ENCODE measurements at regions not wholly inside any gene's neighbourhood (a gene's known extent, or its start where the extent isn't known, plus 50 kb on each side); places are given as distances from the start of the nearest gene placed in this dataset.

GRCh38 chr6:81511423-81511822 lies 241.1 kb downstream of the TENT5A start:
- 0% methylated on average over 1 of the region's 1 CpG for WGBS
- no peaks in the 10 kb centered on the region for H3K27me3 ChIP-seq (ENCODE audit: control insufficient read depth in 4 of 4, insufficient read depth in 4 of 4, low read length in 3 of 4)
- H3K9me3 ChIP-seq (ENCODE audit: control insufficient read depth in 4 of 4, low read length in 3 of 4), result no peaks in the 10 kb centered on the region
- DNase-seq (ENCODE audit: low spot score), result no peak
- no peak overlapping the region for H3K27ac ChIP-seq (ENCODE audit: low read depth in 1 of 2, low read length in 2 of 2)
- no peaks in the 10 kb centered on the region for H3K36me3 ChIP-seq (ENCODE audit: control insufficient read depth in 4 of 4, insufficient read depth in 3 of 4, low read depth in 1 of 4, low read length in 3 of 4)
- peaks cover 0 to 2% (median 0%) of the 10 kb centered on the region in 4 donors for H3K4me1 ChIP-seq (ENCODE audit: control insufficient read depth in 4 of 4, insufficient read depth in 4 of 4, low read length in 3 of 4)
- TF ChIP-seq HNF4A (conservative IDR thresholded peaks at IDR 0.05) (peak; percentile 61 to 75), MAX (IDR thresholded peaks at IDR 0.05) (no peak), SP1 (IDR thresholded peaks at IDR 0.05) (peak; percentile 25), TAF1 (conservative IDR thresholded peaks at IDR 0.05) (no peak), ZBTB33 (IDR thresholded peaks at IDR 0.05) (no peak)
- H3K9ac ChIP-seq (ENCODE audit: low read depth in 1 of 2, low read length in 2 of 2), result no peak overlapping the region
- H3K4me3 ChIP-seq (ENCODE audit: low read depth in 1 of 3, low read length in 3 of 3), result no peak overlapping the region

GRCh38 chr6:81495999-81496398 lies 256.5 kb downstream of the TENT5A start:
- 88% methylated on average over 1 of the region's 1 CpG for WGBS
- DNase-seq (ENCODE audit: low spot score), result no peak
- Histone ChIP-seq H3K36me3 (ENCODE audit: control insufficient read depth in 4 of 4, insufficient read depth in 3 of 4, low read depth in 1 of 4, low read length in 3 of 4) (no peaks in the 10 kb centered on the region), H3K27me3 (ENCODE audit: control insufficient read depth in 4 of 4, insufficient read depth in 4 of 4, low read length in 3 of 4) (no peaks in the 10 kb centered on the region), H3K9ac (ENCODE audit: low read depth in 1 of 2, low read length in 2 of 2) (no peak overlapping the region), H3K9me3 (ENCODE audit: control insufficient read depth in 4 of 4, low read length in 3 of 4) (no peaks in the 10 kb centered on the region), H3K4me1 (ENCODE audit: control insufficient read depth in 4 of 4, insufficient read depth in 4 of 4, low read length in 3 of 4) (peaks cover 1 to 12% (median 3%) of the 10 kb centered on the region in 4 donors), H3K27ac (ENCODE audit: low read depth in 1 of 2, low read length in 2 of 2) (no peak overlapping the region), H3K4me3 (ENCODE audit: low read depth in 1 of 3, low read length in 3 of 3) (no peak overlapping the region)
- TF ChIP-seq ZBTB33 (IDR thresholded peaks at IDR 0.05) (no peak), MAX (IDR thresholded peaks at IDR 0.05) (no peak), YY1 (IDR thresholded peaks at IDR 0.05) (no peak), NR2F2 (IDR thresholded peaks at IDR 0.05) (no peak), HNF4G (IDR thresholded peaks at IDR 0.05) (no peak)

GRCh38 chr6:81491454-81492101 lies 260.9 kb downstream of the TENT5A start:
- Histone ChIP-seq H3K9ac (ENCODE audit: low read depth in 1 of 2, low read length in 2 of 2) (peak overlapping the region in 1 of 2 donors; percentile 38), H3K27me3 (ENCODE audit: control insufficient read depth in 4 of 4, insufficient read depth in 4 of 4, low read length in 3 of 4) (no peaks in the 10 kb centered on the region), H3K4me1 (ENCODE audit: control insufficient read depth in 4 of 4, insufficient read depth in 4 of 4, low read length in 3 of 4) (peaks cover 1 to 12% (median 3%) of the 10 kb centered on the region in 4 donors), H3K9me3 (ENCODE audit: control insufficient read depth in 4 of 4, low read length in 3 of 4) (no peaks in the 10 kb centered on the region), H3K36me3 (ENCODE audit: control insufficient read depth in 4 of 4, insufficient read depth in 3 of 4, low read depth in 1 of 4, low read length in 3 of 4) (no peaks in the 10 kb centered on the region), H3K4me3 (ENCODE audit: low read depth in 1 of 3, low read length in 3 of 3) (no peak overlapping the region), H3K27ac (ENCODE audit: low read depth in 1 of 2, low read length in 2 of 2) (peak overlapping the region in 1 of 2 donors; percentile 53)
- TF ChIP-seq YY1 (IDR thresholded peaks at IDR 0.05) (peak; percentile 24), JUND (IDR thresholded peaks at IDR 0.05) (peak in 1 of 2 donors; percentile 41), CTCF (IDR thresholded peaks at IDR 0.05; ENCODE audit: low read depth, low read length, missing input control) (no peak), RAD21 (IDR thresholded peaks at IDR 0.05) (no peak), FOXA1 (IDR thresholded peaks at IDR 0.05) (peak; percentile 72), FOXA2 (IDR thresholded peaks at IDR 0.05) (peak; percentile 76), HNF4A (conservative IDR thresholded peaks at IDR 0.05) (peak; percentile 87 to 89), NR2F2 (IDR thresholded peaks at IDR 0.05) (no peak), HNF4G (IDR thresholded peaks at IDR 0.05) (peak; percentile 50), RXRA (IDR thresholded peaks at IDR 0.05) (peak; percentile 9 to 43), TAF1 (conservative IDR thresholded peaks at IDR 0.05) (no peak), GABPA (IDR thresholded peaks at IDR 0.05 in 1 of 2, conservative IDR thresholded peaks at IDR 0.05 in 1 of 2) (no peak), REST (IDR thresholded peaks at IDR 0.05) (peak; percentile 23), SP1 (IDR thresholded peaks at IDR 0.05) (peak; percentile 74)
- no peak for DNase-seq (ENCODE audit: low spot score)
